Adrenal gland (tissue), 9 donors: ENCODE measurements at regions not wholly inside any gene's neighbourhood (a gene's known extent, or its start where the extent isn't known, plus 50 kb on each side); places are given as distances from the start of the nearest gene placed in this dataset.
A peak's percentile ranks its signal among the peaks of the same experiment; 100 is the strongest.

Source experiments
- DNase-seq, 7 donors: peaks; one replicate each; pipeline ENCODE4 v3.0.0-alpha.2; 2019 to 2020
- H3K27ac ChIP-seq, 5 donors: fragments of 200-600 bp; sonication (generic) in 4 of 5; 1 replicate in 3 of 5; 2 replicates in 2 of 5; pipeline versions ENCODE4 v1.5.1 to v1.8.0; 2016 to 2020; ENCODE audit warnings: mild to moderate bottlenecking in 1 of 5
- H3K27me3 ChIP-seq: fragments of 200-600 bp; 2 replicates; pipeline ENCODE4 v1.8.0; 2021
- H3K36me3 ChIP-seq, 2 donors: fragments of 200-600 bp; replicated peaks in 1 of 2; 1 replicate in 1 of 2; 2 replicates in 1 of 2; pipeline versions ENCODE4 v1.5.1 to v1.8.0; 2018 to 2022
- H3K4me1 ChIP-seq, 2 donors: fragments of 200-600 bp; replicated peaks in 1 of 2; 1 replicate in 1 of 2; 2 replicates in 1 of 2; pipeline versions ENCODE4 v1.5.1 to v1.8.0; 2018 to 2021
- H3K4me3 ChIP-seq, 4 donors: fragments of 200-600 bp; sonication (generic) in 3 of 4; one replicate each; pipeline ENCODE4 v1.5.1; 2016 to 2018
- H3K9me3 ChIP-seq, 3 donors: fragments of 200-600 bp; sonication (generic) in 1 of 3; replicated peaks in 1 of 3; 1 replicate in 2 of 3; 2 replicates in 1 of 3; pipeline versions ENCODE4 v1.5.1 to v1.8.0; 2016 to 2021
- CTCF ChIP-seq, 6 experiments: fragments of 450-650 bp in 4 of 6; fragments of 200-600 bp in 2 of 6; sonication (generic) in 1 of 6; IDR thresholded peaks; 1 replicate in 5 of 6; 2 replicates in 1 of 6; pipeline versions ENCODE4 v1.5.1 to v1.8.0; 2016 to 2021; ENCODE audit warnings: antibody characterized with exemption in 6 of 6, mild to moderate bottlenecking in 2 of 6, moderate library complexity in 1 of 6
- POLR2A ChIP-seq, 2 donors: fragments of 450-650 bp; IDR thresholded peaks; one replicate each; pipeline ENCODE4 v1.6.1; 2017; ENCODE audit warnings: antibody characterized with exemption in 2 of 2, mild to moderate bottlenecking in 2 of 2, moderate library complexity in 1 of 2
- WGBS, 4 donors: extraction: QIAGEN DNeasy Blood & Tissue Kit in 2 of 4; methylation state at CpG; one replicate each; pipeline versions ENCODE4 v1.1.5 to v1.1.7; 2013 to 2017; 5-methylcytosine and 5-hydroxymethylcytosine counted together
- intact Hi-C, 2 donors: fragments of 100-400 bp; cut with DNase I; formaldehyde crosslinking; loops; one replicate each; pipeline versions ENCODE4 v1.14.1 to v1.15.0; 2022 to 2023
- donor health status: healthy with polysubstance abuse.
- donor health status: Bipolar disorder and iron deficiency.
- donor health status: DM: yes; HTN: yes; CAD: no.
- donor health status: DM: no; HTN: no; CAD: no.
- donor health status: DM: no; HTN: no; CAD: no.

GRCh38 chrX:14427614-14428013, 101.7 kb upstream of the GLRA2 start:
- WGBS, 4 donors, result 55 to 78% (median 69%) methylated on average over 1 of the region's 1 CpG
- no peak for DNase-seq
- H3K4me1 ChIP-seq, result no peaks in the 10 kb centered on the region
- no peak overlapping the region for H3K4me3 ChIP-seq
- TF ChIP-seq POLR2A (IDR thresholded peaks at IDR 0.05) (no peak), CTCF (IDR thresholded peaks at IDR 0.05) (no peak)
- no peaks in the 10 kb centered on the region for H3K9me3 ChIP-seq
- peaks cover 3% of the 10 kb centered on the region for H3K27me3 ChIP-seq
- intact Hi-C loops, result no loop called here
- no peak overlapping the region for H3K27ac ChIP-seq
- H3K36me3 ChIP-seq, result no peaks in the 10 kb centered on the region

DNA sequence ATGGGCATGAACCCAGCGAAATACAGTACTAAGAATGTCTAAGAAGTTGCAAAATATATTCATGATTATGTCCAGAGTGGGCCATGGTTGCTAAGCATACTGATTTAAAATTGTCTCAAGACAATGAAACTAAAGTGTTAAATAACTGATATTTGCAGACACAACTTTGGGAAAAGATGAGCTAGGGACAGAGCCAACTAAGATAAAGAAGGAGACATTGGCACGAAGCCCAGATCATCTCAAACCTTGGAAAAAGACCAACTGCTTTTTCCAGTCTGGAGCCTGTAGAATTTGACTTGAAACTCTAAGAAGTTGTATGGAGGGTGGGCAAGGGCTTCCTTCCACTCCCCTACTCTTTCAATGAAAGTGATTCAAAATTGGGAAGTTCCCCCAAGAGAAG, 108.5 kb upstream of the GLRA2 start:
- no peak for TF ChIP-seq CTCF (IDR thresholded peaks at IDR 0.05)
- TF ChIP-seq POLR2A (IDR thresholded peaks at IDR 0.05), result no peak
- Histone ChIP-seq H3K27ac (no peak overlapping the region), H3K27me3 (no peaks in the 10 kb centered on the region), H3K4me1 (no peaks in the 10 kb centered on the region), H3K36me3 (no peaks in the 10 kb centered on the region), H3K4me3 (no peak overlapping the region), H3K9me3 (no peaks in the 10 kb centered on the region)
- DNase-seq, result peak; percentile 16 to 57 (median 41)
- 24 to 46% (median 33%) methylated on average over 2 of the region's 2 CpGs for WGBS, 4 donors
- intact Hi-C loops, result no loop called here

GRCh38 chrX:14412686-14413085, 116.7 kb upstream of the GLRA2 start:
- Histone ChIP-seq H3K36me3 (no peaks in the 10 kb centered on the region), H3K4me3 (no peak overlapping the region), H3K9me3 (no peaks in the 10 kb centered on the region), H3K27me3 (no peaks in the 10 kb centered on the region), H3K4me1 (no peaks in the 10 kb centered on the region), H3K27ac (no peak overlapping the region)
- intact Hi-C loops, result no loop called here
- no peak for DNase-seq
- TF ChIP-seq POLR2A (IDR thresholded peaks at IDR 0.05), result no peak
- TF ChIP-seq CTCF (IDR thresholded peaks at IDR 0.05), result no peak
- 38 to 67% (median 57%) methylated on average over 1 of the region's 1 CpG for WGBS, 4 donors

GRCh38 chrX:14411326-14411725, 118.0 kb upstream of the GLRA2 start:
- intact Hi-C loops, result no loop called here
- Histone ChIP-seq H3K9me3 (no peaks in the 10 kb centered on the region), H3K36me3 (no peaks in the 10 kb centered on the region), H3K4me3 (no peak overlapping the region), H3K4me1 (no peaks in the 10 kb centered on the region), H3K27me3 (no peaks in the 10 kb centered on the region), H3K27ac (no peak overlapping the region)
- WGBS, 4 donors, result 17 to 50% (median 34%) methylated on average over 1 of the region's 1 CpG
- no peak for DNase-seq
- no peak for TF ChIP-seq CTCF (IDR thresholded peaks at IDR 0.05)
- no peak for TF ChIP-seq POLR2A (IDR thresholded peaks at IDR 0.05)
